Testis (tissue), 2 donors: ENCODE measurements at regions not wholly inside any gene's neighbourhood (a gene's known extent, or its start where the extent isn't known, plus 50 kb on each side); places are given as distances from the start of the nearest gene placed in this dataset.

Source experiments
- CTCF ChIP-seq, 3 experiments: fragments of 450-650 bp in 2 of 3; fragments of 200-600 bp in 1 of 3; sonication (generic) in 1 of 3; IDR thresholded peaks; one replicate each; pipeline ENCODE4 v1.5.1; 2016 to 2019; ENCODE audit warnings: antibody characterized with exemption in 3 of 3, mild to moderate bottlenecking in 2 of 3, moderate library complexity in 1 of 3
- POLR2A ChIP-seq: fragments of 450-650 bp; IDR thresholded peaks from one replicate; pipeline ENCODE4 v1.6.1; 2017; ENCODE audit warnings: antibody characterized with exemption, mild to moderate bottlenecking, moderate library complexity

- TF ChIP-seq CTCF (IDR thresholded peaks at IDR 0.05) (no peak), POLR2A (no peak)
Measured at GRCh38 chr4:138697851-138698250, 317.7 kb upstream of the NOCT start.
